GDM1 (cell line): ENCODE measurements at regions not wholly inside any gene's neighbourhood (a gene's known extent, or its start where the extent isn't known, plus 50 kb on each side); places are given as distances from the start of the nearest gene placed in this dataset.
A peak's percentile ranks its signal among the peaks of the same experiment; 100 is the strongest.

Source experiments
- DNase-seq: peaks from one replicate; lab custom pipeline; 2025; lab: John Stamatoyannopoulos, UW

- no peak for DNase-seq
Observed at GRCh38 chr18:24831871-24832665, 371.6 kb downstream of the HRH4 start.

- DNase-seq: no peak
Observed at GRCh38 chr18:24835751-24836150, 375.3 kb downstream of the HRH4 start.

- no peak for DNase-seq
Observed at GRCh38 chr18:24837066-24837465, 376.6 kb downstream of the HRH4 start.

- no peak for DNase-seq
Observed at GRCh38 chr18:24840051-24840450, 379.6 kb downstream of the HRH4 start.

- no peak for DNase-seq
Observed at GRCh38 chr18:24840640-24841039, 380.2 kb downstream of the HRH4 start.

- no peak for DNase-seq
Observed at GRCh38 chr18:24841536-24841935, 381.1 kb downstream of the HRH4 start.

GRCh38 chr18:24843123-24843522 lies 382.7 kb downstream of the HRH4 start:
- DNase-seq: no peak

- peak; percentile 23 for DNase-seq
Observed at GRCh38 chr18:24846138-24846537, 385.7 kb downstream of the HRH4 start.

- DNase-seq: no peak
Observed at GRCh38 chr18:24850532-24850931, 390.1 kb downstream of the HRH4 start.

GRCh38 chr18:24853076-24853475 lies 392.6 kb downstream of the HRH4 start:
- no peak for DNase-seq

- no peak for DNase-seq
Observed at GRCh38 chr18:24860978-24861680, 400.7 kb downstream of the HRH4 start.

- no peak for DNase-seq
Observed at GRCh38 chr18:24862201-24862816, 401.9 kb downstream of the HRH4 start.

GRCh38 chr18:24868311-24868710 lies 407.9 kb downstream of the HRH4 start:
- DNase-seq: no peak

- DNase-seq: no peak
Observed at GRCh38 chr18:24868760-24869237, 408.4 kb downstream of the HRH4 start.

GRCh38 chr18:24869285-24869684 lies 408.8 kb downstream of the HRH4 start:
- no peak for DNase-seq

- DNase-seq: no peak
Observed at GRCh38 chr18:24875286-24875685, 414.8 kb downstream of the HRH4 start.

- DNase-seq: no peak
Observed at GRCh38 chr18:24875777-24876176, 415.3 kb downstream of the HRH4 start.

- DNase-seq: no peak
Observed at GRCh38 chr18:24876266-24876665, 415.8 kb downstream of the HRH4 start.

- no peak for DNase-seq
Observed at GRCh38 chr18:24877066-24877465, 416.6 kb downstream of the HRH4 start.

GRCh38 chr18:24877546-24877945 lies 417.1 kb downstream of the HRH4 start:
- DNase-seq: no peak

- no peak for DNase-seq
Observed at GRCh38 chr18:24878289-24878688, 417.9 kb downstream of the HRH4 start.

- no peak for DNase-seq
Observed at GRCh38 chr18:24885276-24885675, 424.8 kb downstream of the HRH4 start.

- no peak for DNase-seq
Observed at GRCh38 chr18:24894880-24895279, 434.4 kb downstream of the HRH4 start.
